Central memory CD4-positive, alpha-beta T cell (primary cell): ENCODE measurements at regions not wholly inside any gene's neighbourhood (a gene's known extent, or its start where the extent isn't known, plus 50 kb on each side); places are given as distances from the start of the nearest gene placed in this dataset.

Experiments used
- DNase-seq: peaks from one replicate; pipeline ENCODE4 v3.0.0; 2022

DNA sequence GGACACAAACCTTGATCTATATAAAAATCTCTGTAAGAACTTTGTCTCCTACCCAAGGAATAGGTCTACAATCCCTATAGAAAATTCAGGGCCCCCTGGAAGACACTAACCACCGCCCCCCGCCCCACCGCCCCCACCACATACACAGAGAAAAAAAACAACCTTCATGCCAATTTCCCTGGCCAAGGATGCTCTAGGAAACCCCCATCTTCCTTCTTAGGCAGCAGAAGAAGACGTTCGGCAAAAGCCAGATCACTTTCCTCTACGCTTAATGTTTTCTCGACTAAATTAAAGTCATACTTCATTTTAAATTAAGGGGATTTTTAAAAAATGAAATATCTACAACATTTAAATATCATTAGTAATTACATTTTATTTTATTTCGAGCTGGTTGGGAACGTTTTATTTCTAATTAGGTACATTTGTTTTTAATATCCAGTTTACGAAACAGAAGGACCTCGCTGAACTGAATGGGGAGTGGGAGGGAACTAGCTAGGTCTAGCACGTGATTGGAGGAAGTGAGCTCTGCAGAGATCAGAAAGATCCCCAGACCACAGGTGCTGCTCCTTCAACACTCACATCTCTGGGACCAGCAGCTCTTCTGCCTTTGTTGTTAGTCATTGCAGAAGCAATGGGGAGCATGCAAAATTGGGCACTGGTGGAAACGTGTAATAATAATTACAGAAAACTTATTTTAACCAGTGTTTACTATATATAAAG lies 472.3 kb downstream of the MN1 start:
- no peak for DNase-seq

DNA sequence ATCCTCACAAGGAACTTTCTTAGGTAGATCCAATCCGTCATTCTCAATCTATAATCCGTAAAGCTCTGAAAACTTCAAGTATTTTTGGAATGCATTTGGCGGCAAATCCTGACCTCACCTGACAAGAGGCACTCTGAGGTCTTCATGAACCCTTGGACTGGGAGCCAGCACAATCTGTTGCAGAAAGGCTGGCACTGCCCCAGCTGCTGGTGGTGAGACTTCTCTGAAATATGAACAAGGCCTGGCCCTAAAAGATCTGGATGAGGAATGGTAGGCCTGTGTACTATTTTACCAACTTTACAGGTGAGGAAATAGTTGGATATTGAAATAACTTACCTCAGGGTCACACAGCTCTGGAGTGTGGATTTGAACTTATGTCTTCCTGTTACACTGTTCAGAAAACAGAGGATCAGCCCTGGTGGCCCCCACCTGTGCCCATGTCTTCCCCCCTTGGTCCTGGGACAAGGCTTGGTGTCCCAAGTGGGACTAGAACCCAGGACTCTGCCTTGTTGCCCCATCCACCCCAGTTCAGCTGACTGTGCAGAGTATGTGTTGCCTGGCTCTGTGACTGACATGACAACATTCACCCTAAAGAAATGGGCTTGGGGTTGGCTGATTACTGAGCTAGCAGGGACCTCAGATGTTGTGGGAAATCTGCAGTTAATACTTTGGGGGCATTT lies 471.4 kb downstream of the MN1 start:
- DNase-seq, result no peak

DNA sequence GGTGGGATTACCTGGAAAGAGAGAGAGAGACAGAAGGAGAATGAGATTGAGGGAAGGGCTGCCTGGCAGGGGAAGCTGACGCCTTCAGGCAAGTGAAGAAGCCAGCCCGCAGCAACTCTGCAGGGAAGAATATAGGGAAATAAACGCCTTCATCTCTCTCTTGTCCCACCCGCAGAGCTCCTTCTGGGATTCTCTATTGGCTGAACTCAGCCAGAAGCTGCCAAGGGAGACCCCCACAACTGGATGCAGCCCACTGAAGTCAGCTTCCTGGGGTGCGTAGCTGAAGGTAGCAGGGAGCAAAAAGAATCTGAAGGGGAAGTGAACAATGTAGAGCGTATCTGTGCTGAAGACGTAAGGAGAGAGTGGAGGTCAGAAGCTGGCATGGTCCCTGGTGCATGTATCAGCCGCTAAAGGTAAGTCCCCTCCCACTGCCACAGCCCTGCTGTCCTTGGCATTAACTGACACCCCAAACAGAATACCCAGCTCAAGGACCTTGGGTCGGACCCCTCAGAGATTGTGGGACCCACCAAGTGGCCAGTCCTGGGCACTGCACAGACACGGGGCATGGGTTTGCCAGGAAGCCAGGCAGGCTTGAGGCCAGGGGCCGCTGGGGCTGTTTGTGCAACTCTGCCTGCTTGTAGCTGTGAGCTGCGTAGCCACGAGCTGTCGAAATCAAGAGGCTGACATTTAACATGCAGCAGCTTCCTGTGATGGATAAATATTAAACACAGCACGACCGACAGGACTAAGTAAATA lies 469.9 kb downstream of the MN1 start:
- DNase-seq, result no peak

DNA sequence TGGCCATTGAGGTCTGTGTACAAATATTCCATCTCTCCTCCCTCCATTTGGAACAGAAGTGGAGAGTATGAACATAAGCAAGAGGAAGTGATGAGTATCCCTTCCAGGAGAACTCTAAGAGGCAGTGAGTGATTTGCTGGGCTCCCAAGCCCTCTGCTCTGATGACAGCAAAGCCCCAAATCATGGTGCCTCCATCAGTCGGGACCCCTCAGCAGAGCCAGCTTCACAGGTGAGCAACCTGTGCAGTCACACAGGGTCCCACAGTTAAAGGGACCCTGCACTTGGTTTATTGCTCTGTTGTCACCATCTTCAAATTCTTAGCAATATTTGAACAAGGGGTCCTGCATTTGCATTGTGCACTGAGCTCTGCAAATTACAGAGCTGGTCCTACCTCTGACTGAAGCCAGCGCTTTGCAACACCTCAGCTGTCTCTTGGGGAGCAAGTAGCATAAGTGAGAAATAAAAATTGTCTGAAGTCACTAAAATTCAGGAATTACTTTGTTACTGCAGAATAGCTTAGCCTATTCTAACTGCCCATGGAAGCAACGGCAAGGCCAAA lies 466.4 kb downstream of the MN1 start:
- DNase-seq, result no peak

DNA sequence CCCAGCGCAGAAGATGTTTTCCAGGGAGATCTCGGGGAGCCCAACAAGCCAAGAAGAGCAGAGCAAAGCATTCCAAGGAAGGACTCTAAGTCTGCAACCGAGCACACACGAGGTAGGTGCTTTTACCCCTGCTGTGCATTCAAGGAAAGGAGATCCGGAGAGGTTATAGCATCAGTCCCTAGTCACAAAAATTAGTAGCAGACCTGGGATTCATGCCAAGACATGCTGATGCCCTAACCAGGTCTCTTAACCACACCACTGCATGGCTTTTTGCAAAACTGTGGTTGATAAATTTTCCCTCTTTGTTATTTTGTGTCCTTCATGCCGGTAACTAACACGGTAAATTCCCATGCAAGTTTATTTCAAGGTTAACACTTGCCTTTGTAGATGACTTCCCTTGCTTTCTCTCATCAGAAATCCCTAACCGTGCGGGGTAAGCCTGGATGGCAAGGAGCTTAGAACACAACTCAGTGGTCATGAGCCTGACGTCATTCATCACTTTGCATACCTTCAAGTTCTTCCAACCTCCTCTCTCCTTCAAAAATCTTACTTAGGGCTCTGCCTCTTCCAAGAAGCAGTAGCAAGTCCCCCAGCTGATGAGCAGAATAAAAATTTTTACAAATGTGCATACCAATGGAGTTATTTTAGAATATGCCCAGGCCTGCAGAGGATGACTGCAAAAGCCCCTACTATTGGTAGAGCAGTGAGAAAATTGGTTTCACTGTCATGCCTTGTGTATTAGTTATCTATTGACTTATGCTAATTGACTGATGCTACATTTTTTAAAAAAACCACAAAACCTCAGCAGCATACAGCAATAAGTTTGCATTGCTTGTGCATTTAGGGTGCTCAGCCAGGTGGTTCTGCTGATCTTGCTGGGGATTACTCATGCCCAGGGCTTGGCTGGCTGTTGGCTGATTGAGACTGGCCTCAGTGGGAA lies 465.1 kb downstream of the MN1 start:
- no peak for DNase-seq

DNA sequence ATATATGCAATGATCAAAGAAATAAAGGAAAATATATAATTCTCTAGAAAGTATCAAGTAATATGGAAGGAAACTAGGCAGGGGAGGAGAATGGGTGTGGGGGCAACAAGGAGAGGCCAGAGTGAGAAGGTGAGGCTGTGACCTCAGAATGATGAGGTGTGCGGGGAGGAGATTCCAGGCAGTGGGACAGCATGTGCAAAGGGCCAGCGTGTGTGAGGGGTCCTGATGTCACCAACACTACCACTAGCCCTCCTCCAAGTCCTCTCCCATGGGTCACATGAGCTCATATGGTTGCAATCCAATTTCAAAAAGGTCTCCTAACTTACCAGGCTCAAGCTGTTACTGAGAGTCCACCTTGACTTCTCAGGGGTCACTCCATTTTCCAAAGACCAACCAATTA lies 463.9 kb downstream of the MN1 start:
- DNase-seq, result no peak

DNA sequence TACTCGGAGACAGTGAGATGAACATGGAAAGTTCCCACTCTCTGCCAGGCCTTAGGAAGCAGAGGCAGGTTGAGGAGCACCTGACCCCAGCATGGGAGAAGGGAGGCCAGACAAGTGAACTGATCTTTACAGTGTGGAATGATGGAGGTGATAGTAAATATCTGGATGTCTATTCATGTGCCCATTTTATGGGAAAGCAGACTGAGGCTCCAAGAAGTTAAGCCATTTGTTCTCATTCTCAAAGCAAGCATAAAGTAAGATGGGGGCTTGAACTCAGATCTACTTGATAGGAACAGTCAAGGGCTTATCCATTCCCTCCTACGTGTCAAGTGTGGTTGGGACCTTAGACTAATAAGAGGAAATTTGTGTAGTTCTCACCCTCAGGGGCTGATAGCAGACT lies 461.5 kb downstream of the MN1 start:
- DNase-seq, result no peak

DNA sequence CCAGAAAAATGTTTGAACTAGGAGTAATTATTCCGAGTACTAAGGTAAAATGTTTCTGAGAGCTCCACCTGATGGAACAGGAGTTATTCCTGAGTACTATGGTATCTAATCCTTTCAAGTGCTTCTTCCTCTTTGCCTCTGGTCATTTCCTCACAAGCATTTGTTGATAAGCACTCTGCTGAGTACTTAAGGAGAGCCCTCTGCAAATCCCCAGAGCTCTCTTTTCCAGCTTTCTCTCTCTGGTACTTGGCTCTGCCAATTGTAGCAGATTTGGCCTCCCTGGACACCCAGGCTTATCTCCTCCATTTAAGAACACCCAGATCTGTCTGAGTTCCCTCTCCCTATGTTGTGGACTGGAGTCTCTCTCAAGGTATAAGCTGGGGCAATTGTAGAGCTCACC lies 457.0 kb downstream of the MN1 start:
- no peak for DNase-seq

DNA sequence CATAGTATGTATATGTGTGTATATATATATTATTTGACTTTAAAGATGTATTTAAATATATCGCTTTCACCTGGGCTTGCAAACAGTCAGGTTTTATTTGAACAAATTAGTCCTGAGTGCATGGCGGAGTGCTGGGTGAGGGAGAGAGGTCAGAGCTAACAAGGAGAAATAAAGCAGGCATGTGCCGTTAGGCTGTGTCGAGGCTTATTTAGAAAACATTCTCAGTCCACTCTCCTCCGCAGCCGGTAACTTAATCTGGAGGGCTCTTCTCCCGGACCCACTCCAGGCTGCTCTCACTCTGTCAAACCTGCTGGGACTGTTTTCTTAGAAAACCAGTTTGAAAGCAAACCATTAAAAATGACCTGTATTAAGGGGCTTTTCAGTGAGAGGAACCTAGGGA lies 455.9 kb downstream of the MN1 start:
- DNase-seq, result no peak

DNA sequence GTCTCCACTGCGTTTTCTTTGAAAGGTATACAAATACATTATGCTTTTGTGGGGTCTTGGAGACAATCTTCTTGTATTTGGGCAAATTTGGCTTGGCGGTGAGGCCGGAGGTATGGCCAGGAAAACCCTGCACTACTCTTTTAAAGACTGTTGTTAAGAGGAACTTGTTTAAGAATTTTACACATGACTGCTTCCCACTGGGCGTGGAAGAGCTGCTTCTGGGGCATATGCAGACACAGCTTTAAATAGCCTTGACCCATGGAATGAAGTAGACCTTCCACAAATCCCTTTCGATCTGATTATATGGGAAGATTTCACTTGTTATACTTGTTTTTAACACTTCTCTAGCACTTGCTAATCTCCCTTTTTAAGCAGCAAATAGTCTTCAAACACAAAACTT lies 453.6 kb downstream of the MN1 start:
- no peak for DNase-seq

DNA sequence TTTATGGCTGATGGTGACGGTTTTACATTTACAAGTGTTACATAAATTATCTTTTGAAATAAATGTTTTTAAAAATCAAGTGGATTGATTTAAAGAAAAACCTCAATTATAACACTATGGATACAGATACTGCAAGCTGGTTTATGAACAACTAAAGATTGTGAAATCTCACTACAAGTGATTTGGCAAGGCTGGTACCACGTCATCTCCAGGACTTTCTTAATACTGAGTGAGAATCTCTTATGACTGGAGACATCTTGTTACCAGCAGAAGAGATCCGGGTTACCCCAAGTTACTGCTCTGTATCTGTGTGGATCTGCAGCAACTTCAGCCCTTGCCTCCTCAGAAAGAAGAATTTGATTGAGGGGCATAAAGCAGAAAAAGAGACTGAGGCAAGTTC lies 452.9 kb downstream of the MN1 start:
- no peak for DNase-seq

DNA sequence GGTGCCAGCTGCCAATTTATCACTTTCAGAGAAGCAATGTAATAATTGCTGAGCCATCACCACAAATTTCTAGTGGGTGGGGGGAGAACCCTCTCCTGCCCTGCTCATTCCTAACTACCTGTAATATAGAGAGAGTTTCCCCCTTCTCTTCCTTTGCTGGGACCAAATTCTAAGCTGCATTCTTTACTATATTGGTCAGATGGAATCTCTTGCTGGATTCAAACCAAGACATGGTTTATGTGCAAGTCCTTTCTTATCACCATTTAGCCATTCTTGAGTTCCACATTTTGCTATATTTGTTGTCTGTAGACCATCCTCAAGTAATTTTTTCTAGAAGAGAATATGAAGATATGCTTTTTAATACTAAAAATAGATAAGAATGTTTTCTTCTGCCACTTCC lies 452.1 kb downstream of the MN1 start:
- no peak for DNase-seq

DNA sequence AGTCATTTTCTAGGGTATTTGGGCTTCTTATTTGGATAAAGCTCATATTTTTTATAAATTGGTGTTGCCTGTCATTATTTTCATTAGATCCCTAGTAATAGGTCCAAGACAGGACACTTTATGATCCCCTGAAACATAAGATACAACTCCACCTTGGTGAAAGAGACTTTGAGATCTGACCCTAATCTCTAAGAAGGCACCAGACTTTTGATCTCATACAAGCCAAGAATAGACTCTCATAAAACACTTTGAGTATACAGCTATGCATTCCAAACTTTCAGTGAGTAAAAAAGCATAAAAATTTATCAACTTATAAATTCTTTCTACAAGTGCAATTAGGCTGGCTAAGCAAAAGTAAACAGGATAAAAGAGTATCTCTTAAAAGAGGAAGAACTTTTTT lies 451.2 kb downstream of the MN1 start:
- DNase-seq, result no peak

DNA sequence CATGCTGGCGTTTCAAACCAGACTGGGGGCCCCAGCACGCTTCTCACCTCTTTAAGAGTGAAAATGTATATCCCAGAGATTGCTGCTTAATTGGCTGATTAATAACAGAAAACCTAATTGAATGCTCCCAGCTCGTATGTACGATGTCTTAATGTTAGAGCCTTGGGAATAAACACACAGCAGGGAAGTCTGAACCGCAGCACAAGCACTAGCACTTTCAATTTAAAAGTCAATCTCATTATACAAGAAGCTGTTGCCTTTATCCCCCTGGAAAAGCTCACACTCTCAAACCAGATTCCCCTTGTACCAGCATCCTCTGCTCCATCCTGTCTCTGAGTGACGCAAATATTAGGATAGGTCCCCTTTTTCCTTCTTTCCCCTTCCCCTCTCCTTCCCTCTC lies 449.1 kb downstream of the MN1 start:
- DNase-seq, result no peak

DNA sequence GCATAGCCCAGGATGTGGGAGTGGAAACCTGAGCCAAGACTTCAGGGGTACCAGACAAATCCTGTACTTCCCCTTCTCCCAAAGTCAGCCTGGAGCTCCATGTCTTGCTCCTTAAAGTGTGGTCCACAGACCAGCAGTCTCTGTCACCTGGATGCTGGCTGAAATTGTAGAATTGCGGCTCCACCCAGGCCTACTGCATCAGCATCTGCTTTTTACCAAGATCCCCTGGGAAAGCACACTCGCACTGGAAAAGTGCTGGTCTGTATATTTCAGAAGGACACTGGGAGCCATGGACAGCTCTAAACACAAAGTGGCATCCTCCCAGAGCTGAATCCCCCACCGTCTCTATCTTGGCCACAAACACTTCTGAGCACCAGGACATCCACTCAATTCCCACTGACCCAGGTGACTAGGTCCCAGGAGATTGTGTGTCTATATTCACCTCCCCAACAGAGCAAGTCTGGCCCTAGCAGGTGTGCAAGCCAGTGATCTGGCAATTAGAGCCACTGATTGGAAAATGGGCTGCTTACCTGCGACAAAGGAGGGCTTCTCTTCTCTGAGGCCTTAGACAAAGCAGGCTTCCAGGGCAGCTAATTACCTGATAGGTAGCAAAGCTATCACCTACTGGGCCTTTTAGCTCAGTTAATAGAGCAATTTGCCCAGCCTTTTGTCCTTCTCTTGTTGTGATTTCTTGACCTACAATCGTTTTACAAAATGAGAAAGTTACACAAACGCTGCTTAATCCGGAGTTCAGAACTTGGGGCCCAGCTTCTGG lies 443.3 kb downstream of the MN1 start:
- DNase-seq, result no peak

DNA sequence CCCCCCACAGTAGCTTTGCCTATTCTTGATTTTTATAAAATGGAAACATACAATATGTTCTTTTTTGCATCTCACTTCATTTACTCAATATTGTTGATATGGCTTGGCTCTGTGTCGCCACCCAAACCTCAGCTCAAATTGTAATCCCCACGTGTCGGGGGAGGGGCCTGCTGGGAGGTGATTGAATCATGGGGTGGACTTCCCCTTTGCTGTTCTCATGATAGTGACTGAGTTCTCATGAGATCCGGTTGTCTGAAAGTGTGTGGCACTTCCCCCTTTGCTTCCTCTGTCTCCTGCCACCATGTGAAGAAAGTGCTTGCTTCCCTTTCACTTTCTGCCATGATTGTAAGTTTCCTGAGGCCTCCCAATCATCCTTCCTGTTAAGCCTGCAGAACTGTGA lies 431.3 kb downstream of the MN1 start:
- no peak for DNase-seq

DNA sequence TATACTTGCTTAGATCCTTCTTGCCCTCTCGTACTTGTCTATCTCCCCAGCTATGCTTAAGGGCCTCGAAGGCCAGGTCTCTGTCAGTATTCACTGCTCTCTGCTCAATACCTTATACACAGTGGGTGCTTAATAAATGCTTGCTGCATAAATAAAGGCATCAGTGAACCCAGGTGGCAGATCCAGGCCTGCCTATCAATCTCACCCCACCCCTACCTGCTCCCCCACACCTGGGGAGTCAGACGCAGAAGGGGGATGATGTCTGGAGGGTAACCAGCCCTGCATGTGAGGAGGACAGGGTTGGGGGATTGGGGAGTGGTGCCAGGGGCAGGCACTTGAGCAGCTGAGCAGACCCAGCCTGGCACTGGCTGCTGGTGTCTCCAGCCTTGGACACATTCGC lies 430.6 kb downstream of the MN1 start:
- DNase-seq, result no peak

DNA sequence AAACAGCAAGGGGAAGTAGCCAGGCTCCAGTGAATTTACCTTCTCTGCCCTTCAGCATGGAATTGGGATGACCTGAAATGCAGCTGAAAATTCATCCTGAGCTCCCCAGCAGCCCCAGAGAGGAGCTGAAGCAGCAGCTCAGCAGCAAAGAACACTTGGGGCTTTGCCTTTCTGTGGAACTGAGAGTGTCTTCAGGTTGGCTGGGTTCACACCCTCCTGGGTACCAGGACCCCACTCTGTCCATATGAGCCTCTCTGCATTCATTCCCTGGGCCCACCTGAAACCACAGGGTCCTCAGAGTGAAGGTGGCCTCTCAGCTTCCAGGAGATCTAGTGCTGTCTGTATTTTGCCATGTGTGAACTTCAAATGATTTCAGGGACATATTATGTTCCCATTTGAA lies 429.2 kb downstream of the MN1 start:
- DNase-seq, result no peak

DNA sequence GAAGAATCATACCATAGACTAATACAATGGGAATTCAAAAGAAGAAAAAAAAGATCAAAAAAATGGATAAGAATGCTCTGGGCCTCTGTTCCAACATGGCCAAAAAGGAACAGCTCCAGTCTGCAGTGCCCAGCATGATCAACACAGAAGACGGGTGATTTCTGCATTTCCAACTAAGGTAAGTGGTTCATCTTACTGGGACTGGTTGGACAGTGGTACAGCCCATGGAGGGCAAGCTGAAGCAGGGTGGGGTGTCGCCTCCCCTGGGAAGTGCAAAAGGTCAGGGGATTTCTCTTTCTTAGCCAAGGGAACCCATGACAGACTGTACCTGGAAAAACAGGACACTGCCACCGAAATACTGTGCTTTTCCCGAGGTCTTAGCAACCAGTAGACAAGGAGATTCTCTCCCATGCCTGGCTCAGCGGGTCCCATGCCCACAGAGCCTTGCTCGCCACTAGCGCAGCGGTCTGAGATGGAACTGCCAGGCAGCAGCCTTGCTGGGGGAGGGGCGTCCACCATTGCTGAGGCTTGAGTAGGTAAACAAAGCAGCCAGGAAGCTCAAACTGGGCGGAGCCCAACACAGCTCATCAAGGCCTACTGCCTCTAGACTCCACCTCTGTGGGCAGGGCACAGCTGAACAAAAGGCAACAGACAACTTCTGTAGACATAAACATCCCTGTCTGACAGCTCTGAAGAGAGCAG lies 428.4 kb downstream of the MN1 start:
- DNase-seq, result no peak

DNA sequence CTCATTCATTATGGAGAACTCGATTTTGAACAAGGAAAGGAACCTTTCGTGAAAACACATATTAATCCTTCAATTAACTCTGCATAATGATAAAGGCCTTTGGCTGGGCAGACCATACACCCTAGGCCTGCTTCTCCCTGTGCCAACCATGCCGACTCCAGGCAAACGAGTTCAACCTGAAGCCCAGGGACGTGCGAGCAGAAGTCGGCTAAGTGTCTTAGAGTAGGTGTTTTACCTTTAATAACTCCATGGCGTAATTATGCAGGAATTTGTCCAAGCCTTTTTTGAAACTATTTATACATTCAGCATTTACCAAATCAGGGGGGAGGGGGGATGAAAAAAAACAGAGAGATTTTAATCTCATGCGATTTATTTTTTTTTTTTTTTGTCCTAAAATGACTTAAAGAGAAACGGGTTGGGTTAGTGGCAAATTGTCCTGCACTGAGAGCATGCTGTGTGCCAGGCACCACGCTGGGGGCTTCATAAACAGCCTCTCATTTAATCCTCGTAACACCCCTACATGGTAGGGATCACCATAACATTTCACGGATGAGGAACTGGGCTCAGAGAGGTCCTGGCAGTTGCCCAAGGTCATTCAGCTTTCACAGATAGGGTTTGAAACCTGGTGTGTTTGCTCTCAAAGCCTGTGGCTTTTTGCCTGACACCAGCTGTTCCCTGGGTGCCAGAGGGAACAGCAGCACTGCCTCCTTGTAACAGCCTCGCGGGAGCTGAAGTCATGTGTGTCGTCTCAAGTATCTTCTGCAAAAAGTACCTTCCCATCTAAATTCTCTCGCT lies 423.9 kb downstream of the MN1 start:
- no peak for DNase-seq
